ENCODE measurements at regions not wholly inside any gene's neighbourhood (a gene's known extent, or its start where the extent isn't known, plus 50 kb on each side); places are given as distances from the start of the nearest gene placed in this dataset.

GRCh38 chr21:14736162-14736561 lies 190.0 kb upstream of the SAMSN1 start:
- DNase-seq (ENCODE audit: extremely low read depth in 1 of 2, low read depth in 1 of 2): no peak

- no peak for DNase-seq (ENCODE audit: extremely low read depth in 1 of 2, low read depth in 1 of 2)
Measured at GRCh38 chr21:14734833-14735232, 188.7 kb upstream of the SAMSN1 start.

DNA sequence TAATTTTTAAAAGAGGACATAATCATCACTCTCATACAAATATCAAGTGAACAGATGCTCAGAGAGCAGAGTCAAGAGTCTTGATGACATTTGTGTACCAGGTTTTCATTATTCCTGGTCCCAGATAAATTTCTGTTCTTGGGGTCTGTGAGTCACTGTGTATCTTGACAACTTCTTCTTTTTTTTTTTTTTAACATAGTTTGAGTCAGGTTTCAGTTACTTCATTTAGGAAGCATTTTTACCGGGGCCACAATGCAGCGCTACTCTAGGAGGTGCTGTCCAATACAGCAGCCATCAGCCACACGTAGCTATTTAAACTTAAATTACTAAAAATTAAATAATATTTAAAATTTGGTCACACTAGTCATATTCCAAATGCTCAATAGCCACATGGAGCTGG lies 188.1 kb upstream of the SAMSN1 start:
- no peak for DNase-seq (ENCODE audit: extremely low read depth in 1 of 2, low read depth in 1 of 2)

DNA sequence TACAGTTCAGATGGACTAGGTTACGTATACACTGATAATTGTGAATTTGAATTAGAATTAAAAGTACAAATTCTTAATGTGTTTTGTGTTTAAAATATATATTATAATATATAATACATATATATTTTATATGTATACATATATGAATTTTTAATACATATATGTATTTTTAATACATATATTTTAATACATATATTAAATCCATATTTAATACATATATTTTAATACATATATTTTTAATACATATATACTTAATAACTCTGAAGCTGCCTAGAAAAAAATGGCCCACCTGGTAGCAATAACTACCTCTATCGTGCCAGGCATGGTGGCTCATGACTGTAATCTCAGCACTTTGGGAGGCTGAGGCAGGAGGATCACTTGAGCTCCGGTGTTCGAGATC lies 179.1 kb upstream of the SAMSN1 start:
- DNase-seq (ENCODE audit: extremely low read depth in 1 of 2, low read depth in 1 of 2): no peak

- DNase-seq (ENCODE audit: extremely low read depth in 1 of 2, low read depth in 1 of 2): no peak
Measured at GRCh38 chr21:14722841-14723483, 176.8 kb upstream of the SAMSN1 start.

- DNase-seq (ENCODE audit: extremely low read depth in 1 of 2, low read depth in 1 of 2): no peak
Measured at GRCh38 chr21:14720237-14720636, 174.1 kb upstream of the SAMSN1 start.

GRCh38 chr21:14718951-14719350 lies 172.8 kb upstream of the SAMSN1 start:
- no peak for DNase-seq (ENCODE audit: extremely low read depth in 1 of 2, low read depth in 1 of 2)

DNA sequence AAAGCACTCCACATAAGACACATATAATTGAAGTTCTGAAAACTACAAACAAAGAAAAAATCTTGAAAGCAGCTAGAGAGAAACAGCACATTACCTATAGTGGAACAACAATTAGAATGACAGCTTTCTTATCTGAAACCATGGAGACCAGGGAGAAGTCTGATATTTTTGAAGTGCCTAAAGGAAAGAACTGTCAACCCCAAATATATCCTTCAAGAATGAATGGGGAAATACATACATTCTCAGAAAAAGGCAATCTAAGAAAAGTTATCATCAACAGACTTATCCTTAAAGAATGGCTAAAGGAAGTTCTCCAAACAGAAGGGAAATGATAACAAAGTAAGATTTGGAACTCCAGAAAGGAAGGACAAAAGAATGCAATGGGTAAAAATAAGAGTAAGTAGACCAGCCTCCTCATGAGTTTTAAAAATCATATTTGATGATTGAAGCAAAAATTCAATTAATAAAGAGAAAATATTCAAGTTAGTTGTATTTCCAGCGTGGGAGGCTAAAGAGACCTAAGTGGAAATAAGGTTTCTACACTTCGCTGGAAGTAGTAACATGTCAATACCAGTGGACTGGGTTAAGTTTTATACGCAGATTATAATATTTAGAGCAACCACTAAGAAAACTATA lies 170.8 kb upstream of the SAMSN1 start:
- no peak for DNase-seq (ENCODE audit: extremely low read depth in 1 of 2, low read depth in 1 of 2)

DNA sequence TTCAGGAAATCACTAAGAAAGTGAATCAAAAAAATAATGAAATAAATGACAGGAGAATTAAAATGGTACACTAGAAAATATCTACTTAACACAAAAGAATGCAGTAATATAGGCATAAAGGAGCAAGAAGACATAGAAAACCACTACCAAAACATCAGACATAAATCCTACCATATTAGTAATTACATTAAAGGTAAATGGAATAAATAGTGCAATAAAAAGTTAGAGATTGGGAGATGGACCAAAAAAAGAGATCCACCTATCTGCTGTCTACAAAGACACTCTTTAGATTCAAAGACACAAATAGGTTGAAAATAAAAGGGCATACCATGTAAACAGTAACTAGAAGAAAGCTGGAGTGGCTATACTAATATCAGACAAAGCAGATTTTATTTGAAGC lies 167.0 kb upstream of the SAMSN1 start:
- no peak for DNase-seq (ENCODE audit: extremely low read depth in 1 of 2, low read depth in 1 of 2)

- DNase-seq (ENCODE audit: extremely low read depth in 1 of 2, low read depth in 1 of 2): no peak
Measured at GRCh38 chr21:14712121-14712715, 166.1 kb upstream of the SAMSN1 start.

- no peak for DNase-seq (ENCODE audit: extremely low read depth in 1 of 2, low read depth in 1 of 2)
Measured at GRCh38 chr21:14711287-14711686, 165.2 kb upstream of the SAMSN1 start.

GRCh38 chr21:14707511-14708020 lies 161.5 kb upstream of the SAMSN1 start:
- no peak for DNase-seq (ENCODE audit: extremely low read depth in 1 of 2, low read depth in 1 of 2)

GRCh38 chr21:14706712-14707510 lies 160.8 kb upstream of the SAMSN1 start:
- DNase-seq (ENCODE audit: extremely low read depth in 1 of 2, low read depth in 1 of 2): no peak

DNA sequence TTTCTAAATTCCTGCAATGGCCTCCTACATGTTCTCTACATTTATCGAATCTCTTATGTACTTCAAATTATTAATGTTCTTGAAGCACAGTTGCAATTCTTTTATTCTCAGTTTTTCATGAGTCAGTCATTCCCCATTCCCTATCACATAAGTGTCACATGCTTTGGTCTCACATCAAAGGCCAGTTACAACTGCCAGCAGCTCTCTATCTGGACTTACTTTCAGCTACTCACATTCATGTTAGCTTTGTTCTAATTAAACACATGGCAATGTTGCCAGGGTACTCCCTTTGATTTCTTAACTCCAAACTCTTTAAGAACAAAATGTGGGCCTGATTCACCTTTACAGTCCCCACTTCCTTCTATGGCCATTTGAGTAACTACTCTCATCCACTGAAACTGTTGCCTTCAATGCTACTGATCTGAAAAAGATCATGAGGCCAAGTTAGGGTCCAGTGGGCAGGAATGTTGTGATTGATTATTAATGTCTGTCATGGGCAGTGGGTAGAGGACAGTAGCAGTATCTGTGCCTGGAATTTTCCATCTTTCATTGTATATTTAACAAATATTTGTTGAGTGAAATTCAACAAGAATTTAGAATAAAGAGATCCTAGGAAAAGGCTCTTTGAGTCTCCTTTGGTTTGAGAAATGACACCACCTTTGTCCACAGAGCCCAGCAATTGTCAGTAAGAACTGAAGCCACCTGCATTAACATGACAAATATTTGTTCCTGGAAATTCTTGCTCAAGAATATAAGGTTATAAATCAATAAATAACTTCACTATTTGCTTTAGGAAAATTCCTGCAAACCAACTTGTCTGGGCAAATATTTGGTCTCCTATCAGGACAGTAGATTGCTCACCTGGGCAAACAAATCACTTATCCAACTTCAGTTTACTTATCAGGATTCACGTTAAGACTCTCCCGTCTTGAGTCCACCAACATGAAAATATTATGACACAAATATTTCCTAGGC lies 153.6 kb upstream of the SAMSN1 start:
- no peak for DNase-seq (ENCODE audit: extremely low read depth in 1 of 2, low read depth in 1 of 2)

GRCh38 chr21:14697769-14698168 lies 151.7 kb upstream of the SAMSN1 start:
- no peak for DNase-seq (ENCODE audit: extremely low read depth in 1 of 2, low read depth in 1 of 2)

GRCh38 chr21:14694817-14695216 lies 148.7 kb upstream of the SAMSN1 start:
- DNase-seq (ENCODE audit: extremely low read depth in 1 of 2, low read depth in 1 of 2): no peak

- no peak for DNase-seq (ENCODE audit: extremely low read depth in 1 of 2, low read depth in 1 of 2)
Measured at GRCh38 chr21:14693997-14694396, 147.9 kb upstream of the SAMSN1 start.

DNA sequence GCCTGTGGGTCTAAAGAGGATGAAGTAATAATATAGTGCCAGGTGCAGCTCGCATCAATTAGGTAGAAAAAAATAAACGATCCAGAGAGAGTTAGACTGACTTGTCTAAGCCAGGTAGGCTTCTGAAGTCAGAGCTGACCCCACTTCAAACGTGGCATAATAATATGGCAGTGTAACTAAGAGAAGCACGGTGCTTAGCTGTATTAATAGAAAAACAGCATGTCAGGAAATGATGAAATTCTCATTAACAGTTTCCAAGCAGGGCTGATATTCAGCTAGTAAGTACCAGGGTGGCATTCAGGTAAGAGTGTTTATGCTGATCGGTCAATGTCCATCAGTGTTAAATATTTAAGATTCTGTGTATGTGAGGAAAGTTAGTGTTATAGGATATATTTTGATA lies 145.8 kb upstream of the SAMSN1 start:
- DNase-seq (ENCODE audit: extremely low read depth in 1 of 2, low read depth in 1 of 2): no peak

DNA sequence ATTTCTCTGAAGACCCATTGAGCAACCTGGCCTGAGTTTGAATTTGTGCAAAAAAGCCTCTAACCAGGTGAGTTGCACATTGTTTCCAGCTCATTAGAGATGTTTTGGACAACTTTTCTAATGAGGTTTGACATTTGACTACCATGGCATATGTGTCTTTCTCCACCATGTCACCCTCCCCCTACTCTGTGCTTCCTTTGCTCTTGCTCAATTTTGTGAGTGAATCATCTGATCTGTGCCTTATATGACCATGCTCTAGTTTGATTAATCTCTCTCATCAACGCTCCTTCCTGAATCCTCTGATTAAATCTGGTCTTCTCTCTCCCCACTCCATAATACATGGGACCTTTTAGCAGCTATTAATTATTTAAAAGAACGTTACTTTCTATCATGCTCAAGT lies 144.8 kb upstream of the SAMSN1 start:
- no peak for DNase-seq (ENCODE audit: extremely low read depth in 1 of 2, low read depth in 1 of 2)

DNA sequence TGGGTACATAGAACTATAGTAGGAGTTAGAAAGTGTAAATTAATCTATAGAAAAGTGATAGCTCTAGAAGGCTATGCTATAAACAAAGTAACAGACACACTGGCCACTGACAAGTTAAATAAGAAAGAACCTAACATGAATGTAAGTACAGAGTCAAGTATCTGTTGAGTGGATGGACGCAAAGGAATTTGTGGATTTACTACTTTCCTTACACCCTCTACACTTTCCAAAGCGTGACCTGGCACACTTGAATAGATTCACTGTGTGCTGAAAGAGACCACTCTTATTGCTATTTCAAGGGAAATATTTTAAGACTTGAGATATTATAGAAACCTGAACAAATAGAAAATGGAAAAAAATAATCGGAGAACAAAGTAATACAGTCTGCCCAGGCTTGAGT lies 142.8 kb upstream of the SAMSN1 start:
- no peak for DNase-seq (ENCODE audit: extremely low read depth in 1 of 2, low read depth in 1 of 2)
